SK-N-SH treated with all-trans-retinoic acid at 6 μM for 48 hours (cell line): ENCODE measurements at regions not wholly inside any gene's neighbourhood (a gene's known extent, or its start where the extent isn't known, plus 50 kb on each side); places are given as distances from the start of the nearest gene placed in this dataset.

ENCODE experiments used
- ATAC-seq: fragments of 200-7000 bp; cut with Tn5 transposase; 3 replicates; pipeline ENCODE4 v1.9.1; 2020; ENCODE audit warnings: mild to moderate bottlenecking, moderate library complexity
- ARNTL ChIP-seq: fragments of 450-650 bp; formaldehyde crosslinking; IDR thresholded peaks from 2 replicates; pipeline ENCODE4 v1.5.0; 2020; ENCODE audit warnings: low read depth, mild to moderate bottlenecking, moderate library complexity, borderline replicate concordance
- BACH2 ChIP-seq: fragments of 250-450 bp; sonication (Bioruptor Pico); IDR thresholded peaks from 2 replicates; pipeline ENCODE4 v1.9.0; 2021; ENCODE audit warnings: mild to moderate bottlenecking, borderline replicate concordance
- CSDC2 ChIP-seq: fragments of 250-450 bp; sonication (Bioruptor Pico); IDR thresholded peaks from 2 replicates; pipeline ENCODE4 v1.5.0; 2020; ENCODE audit warnings: mild to moderate bottlenecking, moderate library complexity
- GLIS3 ChIP-seq: fragments of 250-450 bp; sonication (Bioruptor Pico); IDR thresholded peaks from 2 replicates; pipeline ENCODE4 v1.5.0; 2020; ENCODE audit warnings: mild to moderate bottlenecking, moderate library complexity
- ISL1 ChIP-seq: fragments of 250-450 bp; sonication (Bioruptor Pico); IDR thresholded peaks from 2 replicates; pipeline ENCODE4 v2.1.2; 2022; ENCODE audit warnings: mild to moderate bottlenecking, moderate library complexity
- OSR1 ChIP-seq: fragments of 250-450 bp; sonication (Bioruptor Pico); IDR thresholded peaks from 2 replicates; pipeline ENCODE4 v1.8.0; 2022; ENCODE audit warnings: moderate library complexity, mild to moderate bottlenecking, inconsistent platforms
- PPARA ChIP-seq: fragments of 250-450 bp; sonication (Bioruptor Pico); IDR thresholded peaks from 2 replicates; pipeline ENCODE4 v1.5.0; 2020; ENCODE audit warnings: mild to moderate bottlenecking, borderline replicate concordance
- RARB ChIP-seq: fragments of 250-450 bp; sonication (Bioruptor Pico); IDR thresholded peaks from 2 replicates; pipeline ENCODE4 v1.8.0; 2021; ENCODE audit warnings: mild to moderate bottlenecking, moderate library complexity
- SNAI2 ChIP-seq: fragments of 250-450 bp; sonication (Bioruptor Pico); IDR thresholded peaks from 2 replicates; pipeline ENCODE4 v1.5.0; 2020; ENCODE audit warnings: mild to moderate bottlenecking, moderate library complexity
- TCF4 ChIP-seq: fragments of 250-450 bp; sonication (Bioruptor Pico); IDR thresholded peaks from 2 replicates; pipeline ENCODE4 v1.8.0; 2021; ENCODE audit warnings: mild to moderate bottlenecking, moderate library complexity, borderline replicate concordance
- TOX ChIP-seq: fragments of 250-450 bp; sonication (Bioruptor Pico); IDR thresholded peaks from 2 replicates; pipeline ENCODE4 v1.8.0; 2021; ENCODE audit warnings: mild to moderate bottlenecking, moderate library complexity, borderline replicate concordance
- ZC3H10 ChIP-seq: fragments of 250-450 bp; sonication (Bioruptor Pico); IDR thresholded peaks from 2 replicates; pipeline ENCODE4 v1.5.1; 2021; ENCODE audit warnings: mild to moderate bottlenecking, moderate library complexity
- ZFP3 ChIP-seq: fragments of 250-450 bp; sonication (Bioruptor Pico); IDR thresholded peaks from 2 replicates; pipeline ENCODE4 v1.5.0; 2020; ENCODE audit warnings: mild to moderate bottlenecking, moderate library complexity
- ZFP30 ChIP-seq: fragments of 450-650 bp; formaldehyde crosslinking; IDR thresholded peaks from 2 replicates; pipeline ENCODE4 v1.5.0; 2022; ENCODE audit warnings: mild to moderate bottlenecking, moderate library complexity
- ZNF565 ChIP-seq: fragments of 450-650 bp; formaldehyde crosslinking; conservative IDR thresholded peaks from 2 replicates; pipeline ENCODE4 v1.5.0; 2020; ENCODE audit warnings: low read depth, mild to moderate bottlenecking, moderate library complexity
- ZNF70 ChIP-seq: fragments of 450-650 bp; formaldehyde crosslinking; IDR thresholded peaks from 2 replicates; pipeline ENCODE4 v1.5.0; 2020; ENCODE audit warnings: mild to moderate bottlenecking, moderate library complexity
- ZNF8 ChIP-seq: fragments of 450-650 bp; formaldehyde crosslinking; IDR thresholded peaks from 2 replicates; pipeline ENCODE4 v1.5.0; 2020; ENCODE audit warnings: mild to moderate bottlenecking, moderate library complexity
- TF ChIP-seq, protein P1 (sequence below): fragments of 250-450 bp; sonication (Bioruptor Pico); IDR thresholded peaks from 2 replicates; pipeline ENCODE4 v1.5.1; 2020; ENCODE audit warnings: low read depth, mild to moderate bottlenecking, moderate library complexity
- TF ChIP-seq, protein P2 (sequence below): fragments of 250-450 bp; sonication (Bioruptor Pico); IDR thresholded peaks from 2 replicates; pipeline ENCODE4 v1.5.1; 2021; ENCODE audit warnings: mild to moderate bottlenecking, moderate library complexity
- TF ChIP-seq, protein P3 (sequence below): fragments of 250-450 bp; sonication (Bioruptor Pico); IDR thresholded peaks from 2 replicates; pipeline ENCODE4 v1.8.0; 2020; ENCODE audit warnings: mild to moderate bottlenecking, moderate library complexity, borderline replicate concordance
- TF ChIP-seq, protein P4 (sequence below): fragments of 250-450 bp; sonication (Bioruptor Pico); IDR thresholded peaks from 2 replicates; pipeline ENCODE4 v1.8.0; 2021; ENCODE audit warnings: low read depth, mild to moderate bottlenecking, moderate library complexity, borderline replicate concordance
- TF ChIP-seq, protein P5 (sequence below): fragments of 250-450 bp; sonication (Bioruptor Pico); IDR thresholded peaks from 2 replicates; pipeline ENCODE4 v1.5.0; 2020; ENCODE audit warnings: mild to moderate bottlenecking, moderate library complexity

DNA sequence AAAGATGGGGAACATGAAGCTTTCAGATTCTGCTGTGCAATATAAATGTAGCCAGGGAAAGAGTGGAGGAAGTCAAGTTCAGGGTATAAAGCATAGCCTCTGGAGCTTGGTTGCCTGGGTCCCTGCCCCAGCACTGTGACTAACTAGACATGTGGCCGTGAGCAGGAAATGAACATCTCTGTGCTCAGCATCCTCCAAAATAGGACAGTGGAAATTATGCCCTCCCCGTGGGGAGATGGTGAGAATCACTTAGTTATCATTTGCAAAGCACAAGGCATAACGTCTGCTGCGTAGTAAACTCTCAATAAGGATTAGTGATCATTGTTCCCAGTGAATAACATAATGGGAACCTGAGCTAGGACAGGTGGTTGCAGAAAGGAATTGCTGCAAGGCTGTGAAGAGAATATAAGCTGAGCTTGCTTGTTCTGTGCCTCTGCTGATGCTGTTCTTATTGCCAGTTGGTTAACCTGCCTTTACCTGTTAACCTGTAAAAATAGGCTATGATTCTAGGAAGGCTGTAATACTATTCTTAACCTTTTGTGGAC is 441.0 kb downstream of the COG6 start:
- TF ChIP-seq, protein P1, sequence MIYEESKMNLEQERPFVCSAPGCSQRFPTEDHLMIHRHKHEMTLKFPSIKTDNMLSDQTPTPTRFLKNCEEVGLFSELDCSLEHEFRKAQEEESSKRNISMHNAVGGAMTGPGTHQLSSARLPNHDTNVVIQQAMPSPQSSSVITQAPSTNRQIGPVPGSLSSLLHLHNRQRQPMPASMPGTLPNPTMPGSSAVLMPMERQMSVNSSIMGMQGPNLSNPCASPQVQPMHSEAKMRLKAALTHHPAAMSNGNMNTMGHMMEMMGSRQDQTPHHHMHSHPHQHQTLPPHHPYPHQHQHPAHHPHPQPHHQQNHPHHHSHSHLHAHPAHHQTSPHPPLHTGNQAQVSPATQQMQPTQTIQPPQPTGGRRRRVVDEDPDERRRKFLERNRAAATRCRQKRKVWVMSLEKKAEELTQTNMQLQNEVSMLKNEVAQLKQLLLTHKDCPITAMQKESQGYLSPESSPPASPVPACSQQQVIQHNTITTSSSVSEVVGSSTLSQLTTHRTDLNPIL (CRISPR knock-in tag): no peak
- no peak for TF ChIP-seq ARNTL (CRISPR knock-in tag)
- TF ChIP-seq PPARA (CRISPR knock-in tag): no peak
- no peak for TF ChIP-seq OSR1 (CRISPR knock-in tag)
- TF ChIP-seq ZFP30: no peak
- no peak for TF ChIP-seq ZNF565
- no peak for TF ChIP-seq TCF4 (CRISPR knock-in tag)
- TF ChIP-seq, protein P2, sequence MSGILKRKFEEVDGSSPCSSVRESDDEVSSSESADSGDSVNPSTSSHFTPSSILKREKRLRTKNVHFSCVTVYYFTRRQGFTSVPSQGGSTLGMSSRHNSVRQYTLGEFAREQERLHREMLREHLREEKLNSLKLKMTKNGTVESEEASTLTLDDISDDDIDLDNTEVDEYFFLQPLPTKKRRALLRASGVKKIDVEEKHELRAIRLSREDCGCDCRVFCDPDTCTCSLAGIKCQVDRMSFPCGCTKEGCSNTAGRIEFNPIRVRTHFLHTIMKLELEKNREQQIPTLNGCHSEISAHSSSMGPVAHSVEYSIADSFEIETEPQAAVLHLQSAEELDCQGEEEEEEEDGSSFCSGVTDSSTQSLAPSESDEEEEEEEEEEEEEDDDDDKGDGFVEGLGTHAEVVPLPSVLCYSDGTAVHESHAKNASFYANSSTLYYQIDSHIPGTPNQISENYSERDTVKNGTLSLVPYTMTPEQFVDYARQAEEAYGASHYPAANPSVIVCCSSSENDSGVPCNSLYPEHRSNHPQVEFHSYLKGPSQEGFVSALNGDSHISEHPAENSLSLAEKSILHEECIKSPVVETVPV: no peak
- TF ChIP-seq SNAI2 (CRISPR knock-in tag): no peak
- TF ChIP-seq CSDC2 (CRISPR knock-in tag): no peak
- TF ChIP-seq, protein P3, sequence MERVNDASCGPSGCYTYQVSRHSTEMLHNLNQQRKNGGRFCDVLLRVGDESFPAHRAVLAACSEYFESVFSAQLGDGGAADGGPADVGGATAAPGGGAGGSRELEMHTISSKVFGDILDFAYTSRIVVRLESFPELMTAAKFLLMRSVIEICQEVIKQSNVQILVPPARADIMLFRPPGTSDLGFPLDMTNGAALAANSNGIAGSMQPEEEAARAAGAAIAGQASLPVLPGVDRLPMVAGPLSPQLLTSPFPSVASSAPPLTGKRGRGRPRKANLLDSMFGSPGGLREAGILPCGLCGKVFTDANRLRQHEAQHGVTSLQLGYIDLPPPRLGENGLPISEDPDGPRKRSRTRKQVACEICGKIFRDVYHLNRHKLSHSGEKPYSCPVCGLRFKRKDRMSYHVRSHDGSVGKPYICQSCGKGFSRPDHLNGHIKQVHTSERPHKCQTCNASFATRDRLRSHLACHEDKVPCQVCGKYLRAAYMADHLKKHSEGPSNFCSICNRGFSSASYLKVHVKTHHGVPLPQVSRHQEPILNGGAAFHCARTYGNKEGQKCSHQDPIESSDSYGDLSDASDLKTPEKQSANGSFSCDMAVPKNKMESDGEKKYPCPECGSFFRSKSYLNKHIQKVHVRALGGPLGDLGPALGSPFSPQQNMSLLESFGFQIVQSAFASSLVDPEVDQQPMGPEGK (CRISPR knock-in tag): no peak
- TF ChIP-seq ZC3H10 (CRISPR knock-in tag): no peak
- TF ChIP-seq GLIS3: no peak
- no peak for TF ChIP-seq TOX (CRISPR knock-in tag)
- no peak for TF ChIP-seq ZNF8 (CRISPR knock-in tag)
- TF ChIP-seq RARB (CRISPR knock-in tag): no peak
- no peak for TF ChIP-seq ZFP3
- no peak for TF ChIP-seq BACH2 (CRISPR knock-in tag)
- TF ChIP-seq ISL1 (CRISPR knock-in tag): no peak
- TF ChIP-seq, protein P4, sequence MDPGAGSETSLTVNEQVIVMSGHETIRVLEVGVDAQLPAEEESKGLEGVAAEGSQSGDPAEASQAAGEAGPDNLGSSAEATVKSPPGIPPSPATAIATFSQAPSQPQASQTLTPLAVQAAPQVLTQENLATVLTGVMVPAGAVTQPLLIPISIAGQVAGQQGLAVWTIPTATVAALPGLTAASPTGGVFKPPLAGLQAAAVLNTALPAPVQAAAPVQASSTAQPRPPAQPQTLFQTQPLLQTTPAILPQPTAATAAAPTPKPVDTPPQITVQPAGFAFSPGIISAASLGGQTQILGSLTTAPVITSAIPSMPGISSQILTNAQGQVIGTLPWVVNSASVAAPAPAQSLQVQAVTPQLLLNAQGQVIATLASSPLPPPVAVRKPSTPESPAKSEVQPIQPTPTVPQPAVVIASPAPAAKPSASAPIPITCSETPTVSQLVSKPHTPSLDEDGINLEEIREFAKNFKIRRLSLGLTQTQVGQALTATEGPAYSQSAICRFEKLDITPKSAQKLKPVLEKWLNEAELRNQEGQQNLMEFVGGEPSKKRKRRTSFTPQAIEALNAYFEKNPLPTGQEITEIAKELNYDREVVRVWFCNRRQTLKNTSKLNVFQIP: no peak
- ATAC-seq: no peak

DNA sequence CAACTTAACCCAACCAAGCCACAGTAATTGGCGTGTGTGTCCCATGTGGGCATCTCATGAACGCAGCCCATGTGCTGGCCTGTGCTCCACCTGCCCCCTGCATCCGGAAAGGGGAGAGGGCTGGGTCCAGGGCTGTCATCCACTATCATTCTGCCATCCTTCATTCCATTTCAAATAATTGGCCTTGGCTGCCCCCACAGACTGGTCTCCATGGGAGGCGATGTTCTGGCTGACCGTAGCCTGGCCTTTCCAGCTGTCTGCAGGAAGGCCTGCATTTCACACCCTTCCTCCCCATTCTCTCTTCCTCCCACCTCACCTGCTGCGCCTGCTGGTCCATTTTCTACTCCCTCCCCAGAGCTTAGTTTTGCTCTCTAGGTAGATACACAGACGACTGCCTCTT is 442.8 kb downstream of the COG6 start:
- ATAC-seq: no peak
- TF ChIP-seq GLIS3: no peak
- TF ChIP-seq, protein P2: no peak
- TF ChIP-seq CSDC2 (CRISPR knock-in tag): no peak
- no peak for TF ChIP-seq ZC3H10 (CRISPR knock-in tag)
- TF ChIP-seq, protein P5, sequence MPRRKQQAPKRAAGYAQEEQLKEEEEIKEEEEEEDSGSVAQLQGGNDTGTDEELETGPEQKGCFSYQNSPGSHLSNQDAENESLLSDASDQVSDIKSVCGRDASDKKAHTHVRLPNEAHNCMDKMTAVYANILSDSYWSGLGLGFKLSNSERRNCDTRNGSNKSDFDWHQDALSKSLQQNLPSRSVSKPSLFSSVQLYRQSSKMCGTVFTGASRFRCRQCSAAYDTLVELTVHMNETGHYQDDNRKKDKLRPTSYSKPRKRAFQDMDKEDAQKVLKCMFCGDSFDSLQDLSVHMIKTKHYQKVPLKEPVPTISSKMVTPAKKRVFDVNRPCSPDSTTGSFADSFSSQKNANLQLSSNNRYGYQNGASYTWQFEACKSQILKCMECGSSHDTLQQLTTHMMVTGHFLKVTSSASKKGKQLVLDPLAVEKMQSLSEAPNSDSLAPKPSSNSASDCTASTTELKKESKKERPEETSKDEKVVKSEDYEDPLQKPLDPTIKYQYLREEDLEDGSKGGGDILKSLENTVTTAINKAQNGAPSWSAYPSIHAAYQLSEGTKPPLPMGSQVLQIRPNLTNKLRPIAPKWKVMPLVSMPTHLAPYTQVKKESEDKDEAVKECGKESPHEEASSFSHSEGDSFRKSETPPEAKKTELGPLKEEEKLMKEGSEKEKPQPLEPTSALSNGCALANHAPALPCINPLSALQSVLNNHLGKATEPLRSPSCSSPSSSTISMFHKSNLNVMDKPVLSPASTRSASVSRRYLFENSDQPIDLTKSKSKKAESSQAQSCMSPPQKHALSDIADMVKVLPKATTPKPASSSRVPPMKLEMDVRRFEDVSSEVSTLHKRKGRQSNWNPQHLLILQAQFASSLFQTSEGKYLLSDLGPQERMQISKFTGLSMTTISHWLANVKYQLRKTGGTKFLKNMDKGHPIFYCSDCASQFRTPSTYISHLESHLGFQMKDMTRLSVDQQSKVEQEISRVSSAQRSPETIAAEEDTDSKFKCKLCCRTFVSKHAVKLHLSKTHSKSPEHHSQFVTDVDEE (CRISPR knock-in tag): no peak
- TF ChIP-seq, protein P4: no peak
- TF ChIP-seq SNAI2 (CRISPR knock-in tag): no peak
- no peak for TF ChIP-seq BACH2 (CRISPR knock-in tag)
- TF ChIP-seq ZFP30: no peak
- TF ChIP-seq, protein P3 (CRISPR knock-in tag): no peak
- TF ChIP-seq, protein P1 (CRISPR knock-in tag): no peak
- TF ChIP-seq ISL1 (CRISPR knock-in tag): no peak
- no peak for TF ChIP-seq ZNF8 (CRISPR knock-in tag)
- TF ChIP-seq ZNF70 (CRISPR knock-in tag): no peak
- no peak for TF ChIP-seq ARNTL (CRISPR knock-in tag)
- no peak for TF ChIP-seq ZFP3
- TF ChIP-seq OSR1 (CRISPR knock-in tag): no peak
- TF ChIP-seq TCF4 (CRISPR knock-in tag): no peak
- TF ChIP-seq TOX (CRISPR knock-in tag): no peak
